ENCODE measurements at regions not wholly inside any gene's neighbourhood (a gene's known extent, or its start where the extent isn't known, plus 50 kb on each side); places are given as distances from the start of the nearest gene placed in this dataset.

GRCh38 chrX:103158317-103158621, 56.6 kb upstream of the BEX4 start:
- TF ChIP-seq EP300 (IDR thresholded peaks at IDR 0.05; ENCODE audit: low read depth) (no peak), CTCF (IDR thresholded peaks at IDR 0.05) (peak in 1 of 5 experiments; percentile 1), POLR2A (IDR thresholded peaks at IDR 0.05) (no peak), POLR2AphosphoS5 (IDR thresholded peaks at IDR 0.05) (no peak)
